Small intestine (tissue), 7 donors: ENCODE measurements at regions not wholly inside any gene's neighbourhood (a gene's known extent, or its start where the extent isn't known, plus 50 kb on each side); places are given as distances from the start of the nearest gene placed in this dataset.

ENCODE experiments used
- DNase-seq, 2 donors: peaks; one replicate each; pipeline versions ENCODE4 v3.0.0 to v3.0.0-alpha.2; 2013
- FAIRE-seq: peaks from 2 replicates; lab custom pipeline; 2012; peaks lifted over from hg19 to GRCh38; lab: Jason Lieb, UNC
- H3K27ac ChIP-seq, 3 donors: one replicate each; pipeline ENCODE4 v1.5.1; 2013; ENCODE audit warnings: low read length in 2 of 3, mild to moderate bottlenecking in 2 of 3, control low read depth in 1 of 3, inconsistent platforms in 1 of 3, low read depth in 1 of 3, moderate library complexity in 1 of 3
- H3K27me3 ChIP-seq, 3 donors: one replicate each; pipeline ENCODE4 v1.6.1; 2013; ENCODE audit warnings: low read length in 3 of 3, inconsistent platforms in 1 of 3; ENCODE audit not compliant: control insufficient read depth in 3 of 3, insufficient read depth in 3 of 3
- H3K36me3 ChIP-seq, 3 donors: one replicate each; pipeline ENCODE4 v1.6.1; 2013; ENCODE audit warnings: low read length in 3 of 3, inconsistent platforms in 1 of 3, low read depth in 1 of 3, mild to moderate bottlenecking in 1 of 3, moderate library complexity in 1 of 3; ENCODE audit not compliant: control insufficient read depth in 3 of 3, insufficient read depth in 2 of 3
- H3K4me1 ChIP-seq, 3 donors: one replicate each; pipeline ENCODE4 v1.6.1; 2013; ENCODE audit warnings: low read length in 2 of 3, inconsistent platforms in 1 of 3, low read depth in 1 of 3, mild to moderate bottlenecking in 1 of 3, moderate library complexity in 1 of 3; ENCODE audit not compliant: control insufficient read depth in 3 of 3, insufficient read depth in 2 of 3
- H3K4me3 ChIP-seq, 3 donors: one replicate each; pipeline ENCODE4 v1.5.1; 2013; ENCODE audit warnings: low read length in 3 of 3, control low read depth in 1 of 3, inconsistent platforms in 1 of 3, low read depth in 1 of 3, mild to moderate bottlenecking in 1 of 3, moderate library complexity in 1 of 3
- H3K9me3 ChIP-seq, 2 donors: one replicate each; pipeline ENCODE4 v1.6.1; 2013; ENCODE audit warnings: low read depth in 1 of 2, low read length in 1 of 2; ENCODE audit not compliant: control insufficient read depth in 2 of 2, insufficient read depth in 1 of 2
- whole genome bisulfite sequencing, 3 donors: extraction: QIAGEN DNeasy Blood & Tissue Kit; methylation state at CpG; one replicate each; pipeline ENCODE4 v1.1.7; 2013; 5-methylcytosine and 5-hydroxymethylcytosine counted together
- donor health status: healthy with polysubstance abuse.
- donor health status: control.
- donor health status: control.
- donor health status: Bipolar disorder and iron deficiency.
- donor health status: healthy.

GRCh38 chr6:56848105-56848504 lies 106.8 kb upstream of the BEND6 start:
- peaks cover 0 to 4% (median 3%) of the 10 kb centered on the region in 3 donors for H3K4me1 ChIP-seq
- no peak for DNase-seq
- FAIRE-seq, result no peak

GRCh38 chr6:56845032-56845431 lies 109.9 kb upstream of the BEND6 start:
- WGBS, 3 donors, result 14 to 52% (median 36%) methylated on average over 3 of the region's 3 CpGs
- DNase-seq, result peak; percentile 7 to 46
- no peaks in the 10 kb centered on the region for H3K9me3 ChIP-seq
- peaks cover 0 to 4% (median 0%) of the 10 kb centered on the region in 3 donors for H3K4me1 ChIP-seq
- peaks cover 6 to 11% (median 10%) of the 10 kb centered on the region in 3 donors for H3K27me3 ChIP-seq
- H3K4me3 ChIP-seq, result no peak overlapping the region
- H3K36me3 ChIP-seq, result no peaks in the 10 kb centered on the region
- FAIRE-seq, result no peak
- H3K27ac ChIP-seq, result no peak overlapping the region

More at GRCh38 chr6:56848105-56848504, 106.8 kb upstream of the BEND6 start:
- no peak overlapping the region for H3K27ac ChIP-seq
- no peaks in the 10 kb centered on the region for H3K9me3 ChIP-seq
- H3K27me3 ChIP-seq, result peaks cover 5 to 8% (median 5%) of the 10 kb centered on the region in 3 donors
- no peak overlapping the region for H3K4me3 ChIP-seq
- H3K36me3 ChIP-seq, result no peaks in the 10 kb centered on the region

GRCh38 chr6:56843476-56844349 lies 111.2 kb upstream of the BEND6 start:
- no peaks in the 10 kb centered on the region for H3K9me3 ChIP-seq
- H3K36me3 ChIP-seq, result no peaks in the 10 kb centered on the region
- H3K27me3 ChIP-seq, result peaks cover 6 to 13% (median 10%) of the 10 kb centered on the region in 3 donors
- peak; percentile 8 to 80 for DNase-seq
- 1 to 3% (median 1%) methylated on average over 25 to 85 of the region's 87 CpGs for WGBS, 3 donors
- peak overlapping the region in 2 of 3 donors; percentile 54 to 79 for H3K27ac ChIP-seq
- peaks cover 0 to 4% (median 0%) of the 10 kb centered on the region in 3 donors for H3K4me1 ChIP-seq
- peak overlapping the region; percentile 35 to 60 (median 54) for H3K4me3 ChIP-seq
- FAIRE-seq, result no peak

GRCh38 chr6:56842686-56843475 lies 112.0 kb upstream of the BEND6 start:
- Histone ChIP-seq H3K36me3 (no peaks in the 10 kb centered on the region), H3K4me3 (peak overlapping the region; percentile 35 to 60 (median 37)), H3K27ac (peak overlapping the region in 2 of 3 donors; percentile 35 to 74), H3K27me3 (peaks cover 6 to 13% (median 10%) of the 10 kb centered on the region in 3 donors), H3K4me1 (peaks cover 0 to 4% (median 0%) of the 10 kb centered on the region in 3 donors), H3K9me3 (no peaks in the 10 kb centered on the region)
- FAIRE-seq (no peak), DNase-seq (peak in 1 of 2 donors; percentile 50)
- WGBS, 3 donors, result 6 to 7% (median 6%) methylated on average over 35 to 47 of the region's 47 CpGs

- Histone ChIP-seq H3K4me3 (no peak overlapping the region), H3K27me3 (peaks cover 6 to 13% (median 10%) of the 10 kb centered on the region in 3 donors), H3K9me3 (no peaks in the 10 kb centered on the region), H3K36me3 (no peaks in the 10 kb centered on the region), H3K4me1 (peaks cover 0 to 4% (median 0%) of the 10 kb centered on the region in 3 donors), H3K27ac (no peak overlapping the region)
- FAIRE-seq (no peak), DNase-seq (no peak)
- 45 to 59% (median 51%) methylated on average over 1 of the region's 1 CpG for WGBS, 3 donors
These were observed 113.2 kb upstream of the BEND6 start for GRCh38 chr6:56841751-56842150.

- peaks cover 6 to 13% (median 10%) of the 10 kb centered on the region in 3 donors for H3K27me3 ChIP-seq
- DNase-seq (no peak), FAIRE-seq (no peak)
- H3K4me3 ChIP-seq, result no peak overlapping the region
- 38 to 59% (median 52%) methylated on average over 3 of the region's 3 CpGs for WGBS, 3 donors
- peaks cover 0 to 4% (median 0%) of the 10 kb centered on the region in 3 donors for H3K4me1 ChIP-seq
- no peak overlapping the region for H3K27ac ChIP-seq
- H3K36me3 ChIP-seq, result no peaks in the 10 kb centered on the region
- no peaks in the 10 kb centered on the region for H3K9me3 ChIP-seq
These were observed 113.5 kb upstream of the BEND6 start for GRCh38 chr6:56841381-56841749.

GRCh38 chr6:56840467-56841380 lies 114.2 kb upstream of the BEND6 start:
- WGBS, 3 donors, result 40 to 51% (median 50%) methylated on average over 6 of the region's 6 CpGs
- no peaks in the 10 kb centered on the region for H3K36me3 ChIP-seq
- FAIRE-seq (no peak), DNase-seq (no peak)
- no peak overlapping the region for H3K27ac ChIP-seq
- H3K27me3 ChIP-seq, result peaks cover 6 to 13% (median 10%) of the 10 kb centered on the region in 3 donors
- peaks cover 0 to 4% (median 0%) of the 10 kb centered on the region in 3 donors for H3K4me1 ChIP-seq
- H3K4me3 ChIP-seq, result no peak overlapping the region
- H3K9me3 ChIP-seq, result no peaks in the 10 kb centered on the region
